CD4-positive, CD25-positive, alpha-beta regulatory T cell (primary cell): ENCODE measurements at regions not wholly inside any gene's neighbourhood (a gene's known extent, or its start where the extent isn't known, plus 50 kb on each side); places are given as distances from the start of the nearest gene placed in this dataset.
"Not testable (repeated sequence)": the region's sequence is repeated elsewhere in the genome, so short reads cannot be mapped to it uniquely, and the experiment has no call there.

Experiments
- ATAC-seq, 2 donors: fragments of 150-1000 bp; cut with Tn5 transposase; one replicate each; pipeline ENCODE4 v1.10.0; 2021; ENCODE audit warnings: low read depth in 2 of 2, moderate number of reproducible peaks in 2 of 2, moderate library complexity in 1 of 2
- DNase-seq, 3 donors: peaks; one replicate each; pipeline versions ENCODE4 v3.0.0 to v3.0.0-alpha.2; 2012 to 2022; ENCODE audit warnings: mixed read lengths in 1 of 3
- H3K27ac ChIP-seq: one replicate; pipeline ENCODE4 v1.7.0; 2013; ENCODE audit warnings: mild to moderate bottlenecking, low read length; ENCODE audit not compliant: insufficient read depth, poor library complexity, severe bottlenecking
- H3K27me3 ChIP-seq: one replicate; pipeline ENCODE4 v1.7.0; 2013; ENCODE audit warnings: low read length; ENCODE audit not compliant: control insufficient read depth, insufficient read depth
- H3K36me3 ChIP-seq: one replicate; pipeline ENCODE4 v1.7.0; 2013; ENCODE audit warnings: mild to moderate bottlenecking, low read length, moderate library complexity; ENCODE audit not compliant: control insufficient read depth, insufficient read depth
- H3K4me1 ChIP-seq: 2 replicates; pipeline ENCODE4 v1.7.0; 2013; ENCODE audit warnings: mild to moderate bottlenecking, low read length; ENCODE audit not compliant: insufficient read depth, control insufficient read depth, poor library complexity, severe bottlenecking
- H3K4me3 ChIP-seq: one replicate; pipeline ENCODE4 v1.7.0; 2013; ENCODE audit warnings: low read depth, mild to moderate bottlenecking, low read length, moderate library complexity
- H3K9me3 ChIP-seq, 2 experiments: 1 replicate in 1 of 2; 2 replicates in 1 of 2; pipeline ENCODE4 v1.7.0; 2013; ENCODE audit warnings: low read length in 2 of 2, mild to moderate bottlenecking in 1 of 2, moderate library complexity in 1 of 2; ENCODE audit not compliant: control insufficient read depth in 2 of 2
- H3K27ac Mint-ChIP-seq, 3 donors: one replicate each; pipeline ENCODE4 v1.8.0; 2020 to 2022; ENCODE audit warnings: mild to moderate bottlenecking in 3 of 3, mixed read lengths in 3 of 3, moderate library complexity in 2 of 3
- H3K27me3 Mint-ChIP-seq: one replicate; pipeline ENCODE4 v1.8.0; 2022; ENCODE audit warnings: mild to moderate bottlenecking, mixed read lengths
- H3K36me3 Mint-ChIP-seq: one replicate; pipeline ENCODE4 v1.8.0; 2020; ENCODE audit warnings: mixed read lengths
- H3K4me1 Mint-ChIP-seq, 4 donors: one replicate each; pipeline ENCODE4 v1.8.0; 2020 to 2022; ENCODE audit warnings: mixed read lengths in 4 of 4, mild to moderate bottlenecking in 1 of 4
- H3K4me3 Mint-ChIP-seq, 4 donors: one replicate each; pipeline ENCODE4 v1.8.0; 2020 to 2022; ENCODE audit warnings: mild to moderate bottlenecking in 4 of 4, mixed read lengths in 4 of 4, moderate library complexity in 3 of 4
- H3K9me3 Mint-ChIP-seq, 7 donors: one replicate each; pipeline ENCODE4 v1.8.0; 2020 to 2022; ENCODE audit warnings: mixed read lengths in 7 of 7, mild to moderate bottlenecking in 3 of 7, moderate library complexity in 2 of 7

- no peaks in the 10 kb centered on the region for H3K27me3 ChIP-seq
- DNase-seq (no peak), ATAC-seq (no peak)
- no peaks in the 10 kb centered on the region for H3K36me3 Mint-ChIP-seq
- no peaks in the 10 kb centered on the region for H3K36me3 ChIP-seq
- H3K27me3 Mint-ChIP-seq: peaks cover 10% of the 10 kb centered on the region
- no peaks in the 10 kb centered on the region for H3K4me1 ChIP-seq
- no peaks in the 10 kb centered on the region for H3K4me1 Mint-ChIP-seq
- no peak overlapping the region for H3K4me3 ChIP-seq
- no peak overlapping the region for H3K27ac Mint-ChIP-seq
- H3K4me3 Mint-ChIP-seq: no peak overlapping the region
- H3K27ac ChIP-seq: no peak overlapping the region
- no peaks in the 10 kb centered on the region for H3K9me3 Mint-ChIP-seq
- H3K9me3 ChIP-seq: no peaks in the 10 kb centered on the region
These were observed 75.6 kb upstream of the SLC22A23 start for GRCh38 chr6:3532296-3532916.

- no peaks in the 10 kb centered on the region for H3K4me1 ChIP-seq
- no peak overlapping the region for H3K27ac Mint-ChIP-seq
- H3K36me3 Mint-ChIP-seq: no peaks in the 10 kb centered on the region
- no peak overlapping the region for H3K27ac ChIP-seq
- H3K9me3 ChIP-seq: no peaks in the 10 kb centered on the region
- no peak for ATAC-seq
- peaks cover 5% of the 10 kb centered on the region for H3K27me3 Mint-ChIP-seq
- DNase-seq: no peak
- H3K4me1 Mint-ChIP-seq: no peaks in the 10 kb centered on the region
- H3K4me3 ChIP-seq: no peak overlapping the region
- H3K36me3 ChIP-seq: no peaks in the 10 kb centered on the region
- no peaks in the 10 kb centered on the region for H3K27me3 ChIP-seq
- H3K4me3 Mint-ChIP-seq: no peak overlapping the region
- no peaks in the 10 kb centered on the region for H3K9me3 Mint-ChIP-seq
These were observed 74.6 kb upstream of the SLC22A23 start for GRCh38 chr6:3531481-3531880.

- no peaks in the 10 kb centered on the region for H3K4me1 ChIP-seq
- H3K9me3 Mint-ChIP-seq: no peaks in the 10 kb centered on the region
- no peaks in the 10 kb centered on the region for H3K27me3 ChIP-seq
- ATAC-seq: no peak
- H3K4me3 ChIP-seq: no peak overlapping the region
- no peaks in the 10 kb centered on the region for H3K36me3 ChIP-seq
- no peak for DNase-seq
- H3K27me3 Mint-ChIP-seq: peaks cover 2% of the 10 kb centered on the region
- no peak overlapping the region for H3K27ac Mint-ChIP-seq
- no peaks in the 10 kb centered on the region for H3K36me3 Mint-ChIP-seq
- no peak overlapping the region for H3K27ac ChIP-seq
- no peaks in the 10 kb centered on the region for H3K4me1 Mint-ChIP-seq
- no peak overlapping the region for H3K4me3 Mint-ChIP-seq
- no peaks in the 10 kb centered on the region for H3K9me3 ChIP-seq
These were observed 73.7 kb upstream of the SLC22A23 start for GRCh38 chr6:3530515-3530914.

- DNase-seq: no peak
- no peak overlapping the region for H3K27ac ChIP-seq
- Mint-ChIP-seq H3K4me3 (no peak overlapping the region), H3K27ac (no peak overlapping the region), H3K27me3 (no peaks in the 10 kb centered on the region), H3K9me3 (no peaks in the 10 kb centered on the region), H3K4me1 (no peaks in the 10 kb centered on the region), H3K36me3 (no peaks in the 10 kb centered on the region)
- no peaks in the 10 kb centered on the region for H3K36me3 ChIP-seq
- H3K4me3 ChIP-seq: no peak overlapping the region
- no peaks in the 10 kb centered on the region for H3K27me3 ChIP-seq
- no peaks in the 10 kb centered on the region for H3K4me1 ChIP-seq
- H3K9me3 ChIP-seq: no peaks in the 10 kb centered on the region
- ATAC-seq: no peak
These were observed 72.9 kb upstream of the SLC22A23 start for GRCh38 chr6:3529721-3530120.

- no peak for DNase-seq
- Histone ChIP-seq H3K4me1 (no peaks in the 10 kb centered on the region), H3K27ac (no peak overlapping the region), H3K27me3 (no peaks in the 10 kb centered on the region), H3K9me3 (no peaks in the 10 kb centered on the region), H3K36me3 (no peaks in the 10 kb centered on the region), H3K4me3 (no peak overlapping the region)
- ATAC-seq: no peak
- no peaks in the 10 kb centered on the region for H3K36me3 Mint-ChIP-seq
- H3K9me3 Mint-ChIP-seq: no peaks in the 10 kb centered on the region
- no peak overlapping the region for H3K27ac Mint-ChIP-seq
- H3K4me1 Mint-ChIP-seq: no peaks in the 10 kb centered on the region
- no peak overlapping the region for H3K4me3 Mint-ChIP-seq
- peaks cover 2% of the 10 kb centered on the region for H3K27me3 Mint-ChIP-seq
These were observed 72.4 kb upstream of the SLC22A23 start for GRCh38 chr6:3529232-3529631.

GRCh38 chr6:3528081-3528671 lies 71.3 kb upstream of the SLC22A23 start:
- H3K27ac ChIP-seq, H3K27me3 Mint-ChIP-seq, H3K27me3 ChIP-seq, H3K4me1 ChIP-seq, DNase-seq, H3K9me3 Mint-ChIP-seq, H3K36me3 Mint-ChIP-seq, H3K27ac Mint-ChIP-seq, H3K36me3 ChIP-seq, H3K9me3 ChIP-seq, ATAC-seq, H3K4me1 Mint-ChIP-seq, H3K4me3 ChIP-seq, H3K4me3 Mint-ChIP-seq: not testable (repeated sequence)

- DNase-seq (no peak), ATAC-seq (no peak)
- Mint-ChIP-seq H3K4me3 (no peak overlapping the region), H3K27ac (no peak overlapping the region), H3K4me1 (no peaks in the 10 kb centered on the region), H3K36me3 (no peaks in the 10 kb centered on the region), H3K27me3 (peaks cover 6% of the 10 kb centered on the region), H3K9me3 (no peaks in the 10 kb centered on the region)
- Histone ChIP-seq H3K27me3 (no peaks in the 10 kb centered on the region), H3K27ac (no peak overlapping the region), H3K4me1 (no peaks in the 10 kb centered on the region), H3K9me3 (no peaks in the 10 kb centered on the region), H3K4me3 (no peak overlapping the region), H3K36me3 (no peaks in the 10 kb centered on the region)
These were observed 70.8 kb upstream of the SLC22A23 start for GRCh38 chr6:3527651-3527977.

- H3K4me3 Mint-ChIP-seq: no peak overlapping the region
- no peak overlapping the region for H3K27ac Mint-ChIP-seq
- ATAC-seq (no peak), DNase-seq (no peak)
- H3K27me3 Mint-ChIP-seq: peaks cover 6% of the 10 kb centered on the region
- no peak overlapping the region for H3K27ac ChIP-seq
- H3K27me3 ChIP-seq: no peaks in the 10 kb centered on the region
- no peaks in the 10 kb centered on the region for H3K36me3 ChIP-seq
- no peaks in the 10 kb centered on the region for H3K9me3 ChIP-seq
- H3K36me3 Mint-ChIP-seq: no peaks in the 10 kb centered on the region
- no peak overlapping the region for H3K4me3 ChIP-seq
- no peaks in the 10 kb centered on the region for H3K4me1 ChIP-seq
- no peaks in the 10 kb centered on the region for H3K9me3 Mint-ChIP-seq
- H3K4me1 Mint-ChIP-seq: no peaks in the 10 kb centered on the region
These were observed 70.3 kb upstream of the SLC22A23 start for GRCh38 chr6:3526962-3527650.
